ENCODE measurements at regions not wholly inside any gene's neighbourhood (a gene's known extent, or its start where the extent isn't known, plus 50 kb on each side); places are given as distances from the start of the nearest gene placed in this dataset.
"Not testable (repeated sequence)": the region's sequence is repeated elsewhere in the genome, so short reads cannot be mapped to it uniquely, and the experiment has no call there.

DNA sequence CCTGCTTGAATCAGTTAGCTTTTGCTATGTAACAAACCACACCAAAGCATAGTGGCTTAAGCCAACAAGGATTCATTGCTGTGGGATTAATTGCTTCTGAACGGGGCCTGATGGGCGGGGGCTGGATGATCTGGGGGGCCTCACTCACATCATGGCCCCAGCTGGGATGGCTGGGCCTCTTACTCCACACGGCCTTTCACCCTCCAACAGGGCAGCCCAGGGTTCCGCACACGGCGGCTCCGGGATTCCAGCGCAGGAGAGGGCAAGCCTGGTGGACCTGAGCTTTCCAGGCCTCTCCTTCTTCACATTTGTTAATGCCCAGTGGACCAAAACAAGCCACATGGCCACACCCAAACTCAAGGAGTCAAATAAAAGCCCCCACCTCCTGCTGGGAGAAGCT lies 86.3 kb upstream of the PHLPP1 start:
- no peak for DNase-seq

DNA sequence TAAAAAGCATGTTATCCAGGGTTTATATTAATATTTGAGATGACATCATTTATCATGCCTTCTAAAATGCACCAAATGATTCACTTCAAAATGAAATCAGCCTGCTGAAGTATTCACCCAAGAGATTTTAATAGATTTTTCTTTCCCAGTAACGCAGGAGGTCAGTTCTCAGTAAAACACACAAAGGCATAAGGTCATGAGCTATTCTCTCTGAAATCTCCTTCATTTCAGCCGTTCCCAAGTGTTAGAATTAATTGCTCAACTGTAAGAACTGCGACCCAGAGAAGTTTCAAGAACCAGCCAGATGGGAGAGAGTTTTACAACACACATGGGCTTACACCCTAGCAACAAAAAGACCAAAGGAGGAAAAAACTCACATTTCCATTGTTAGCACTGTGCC lies 84.2 kb upstream of the PHLPP1 start:
- no peak for DNase-seq

DNA sequence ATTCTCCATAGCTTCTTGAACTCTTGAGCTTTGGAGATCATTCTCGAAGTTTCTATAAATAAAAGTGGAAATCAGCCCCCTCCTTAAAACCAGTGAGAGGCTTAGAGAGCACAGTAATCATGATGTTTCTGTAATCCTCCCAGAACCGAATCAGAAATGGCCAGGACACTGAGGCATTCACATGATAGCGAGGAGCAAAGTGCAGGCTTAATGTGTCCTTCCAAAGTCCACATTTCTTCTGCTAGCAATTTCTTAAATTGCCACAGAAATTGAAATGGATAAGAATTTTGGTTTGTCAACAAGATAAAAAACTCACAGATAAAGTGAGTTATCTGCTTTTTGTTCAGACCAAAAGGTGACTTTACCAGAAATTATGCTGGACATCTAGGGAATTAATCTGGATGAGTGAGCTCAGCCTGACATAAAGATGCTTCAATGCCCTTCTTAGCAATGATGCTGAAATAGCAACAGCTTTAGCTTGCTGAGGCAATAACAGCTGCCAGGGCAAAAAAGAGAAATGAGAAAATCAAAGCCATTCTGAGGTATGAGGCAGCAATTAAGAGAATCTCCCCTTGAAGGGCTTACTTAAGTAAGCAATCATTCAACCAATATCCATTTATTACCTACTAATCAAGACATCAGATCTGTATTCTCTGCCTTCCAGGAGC lies 82.4 kb upstream of the PHLPP1 start:
- DNase-seq: peak; percentile 19

DNA sequence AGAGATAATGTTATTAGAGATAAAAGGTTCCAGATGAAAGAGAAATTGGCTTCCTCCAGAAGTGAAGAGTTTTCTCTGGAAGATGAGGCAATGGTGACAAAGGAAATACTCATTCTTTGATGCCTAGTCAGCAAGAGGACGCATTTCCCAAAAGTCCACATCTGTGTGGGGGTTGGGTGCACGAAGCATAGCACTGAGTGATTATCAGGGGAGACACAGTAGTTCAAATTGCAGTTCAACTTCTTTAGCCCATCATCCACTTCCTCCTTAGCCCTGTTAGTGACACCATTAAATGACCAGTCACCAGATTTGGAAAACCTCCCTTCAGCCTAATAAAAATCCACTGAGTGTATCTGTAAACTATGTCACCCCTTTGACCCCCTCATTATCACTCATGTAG lies 80.9 kb upstream of the PHLPP1 start:
- DNase-seq: peak; percentile 43

DNA sequence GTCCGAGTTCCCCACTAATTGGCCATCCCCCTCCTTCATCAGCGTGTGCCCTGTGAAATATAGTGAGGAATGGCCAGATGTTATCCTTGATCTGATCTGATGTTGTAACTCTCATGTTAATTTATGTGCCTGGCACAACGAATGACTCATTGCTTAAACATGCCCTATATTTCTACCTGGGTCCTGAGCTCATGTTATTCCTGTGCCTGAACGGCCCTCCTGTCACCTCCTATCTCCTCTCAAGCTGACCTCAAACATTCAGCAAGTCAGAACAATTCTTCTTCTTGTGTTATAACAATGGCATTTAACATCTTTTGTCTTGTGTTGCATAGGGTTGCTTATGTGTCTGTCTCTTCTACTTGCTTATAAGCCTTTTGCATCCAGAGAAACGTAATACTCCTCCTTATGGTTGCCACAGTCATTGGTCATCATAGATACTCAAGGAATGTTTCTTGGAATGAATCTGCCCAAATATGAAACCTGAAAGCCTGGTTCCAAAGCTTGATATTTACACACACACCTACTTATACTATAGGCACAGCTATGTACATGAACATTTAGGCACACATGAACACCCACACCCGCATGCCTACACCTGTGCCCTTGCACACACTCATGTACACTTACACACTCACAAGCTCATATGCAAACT lies 80.2 kb upstream of the PHLPP1 start:
- no peak for DNase-seq

DNA sequence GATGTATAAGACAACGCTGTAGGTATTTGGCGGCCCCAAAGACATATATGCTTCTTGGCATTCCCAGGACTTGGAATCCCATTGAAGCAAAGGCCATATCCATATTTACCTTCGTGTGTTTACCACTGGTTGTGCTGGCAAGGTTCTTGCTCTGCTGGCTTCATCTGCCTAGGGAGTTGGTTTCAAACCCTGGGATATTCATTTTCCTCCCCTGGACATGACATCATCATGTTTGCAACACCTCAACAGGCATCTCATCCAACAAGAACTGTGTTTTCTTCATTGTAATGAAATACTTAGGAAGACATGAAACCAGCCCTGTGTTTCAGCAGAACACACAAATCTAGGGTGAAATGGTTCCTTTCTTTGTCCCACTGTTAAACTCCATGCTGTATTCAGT lies 77.9 kb upstream of the PHLPP1 start:
- peak; percentile 15 for DNase-seq

DNA sequence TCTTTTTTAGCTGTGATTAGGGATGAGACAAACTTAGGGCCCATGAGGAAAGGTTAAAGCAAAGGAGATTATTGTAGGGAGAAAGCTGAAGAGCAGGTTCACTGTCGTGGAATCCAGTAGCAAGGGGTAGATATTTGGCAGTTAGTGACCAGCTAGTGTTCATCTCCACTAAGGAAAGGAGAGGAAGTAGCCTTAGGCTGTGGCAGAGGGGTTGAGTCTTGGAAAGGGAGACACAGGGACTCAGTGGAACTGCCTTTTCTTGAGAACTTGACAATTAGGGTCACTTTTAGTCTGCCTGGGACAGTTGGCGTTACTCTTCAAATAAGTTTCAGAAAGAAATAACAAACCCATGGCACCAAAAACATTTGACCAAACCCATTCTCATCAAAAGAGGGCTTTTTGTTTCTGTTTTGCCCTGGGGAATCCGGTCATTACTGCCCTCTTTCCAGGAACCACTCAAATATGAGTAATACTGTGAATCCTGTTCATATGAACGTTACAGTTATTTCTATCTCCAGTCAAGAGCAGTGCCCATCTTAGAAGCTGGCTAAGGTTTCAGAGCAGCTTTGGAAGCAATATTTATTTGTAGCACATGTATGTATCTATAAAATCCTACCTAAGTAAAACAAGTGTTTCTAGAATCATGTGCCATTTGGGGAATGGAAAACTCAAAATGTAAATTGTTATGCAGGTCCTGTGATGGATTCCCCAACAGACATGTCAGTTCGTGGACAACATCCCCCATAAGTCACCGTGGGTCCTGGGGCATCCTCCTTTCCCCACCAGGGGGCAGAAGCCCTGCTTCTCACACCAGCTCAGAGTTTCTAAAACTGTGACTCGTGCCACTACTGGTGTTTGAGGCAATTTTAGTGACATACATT lies 77.3 kb upstream of the PHLPP1 start:
- DNase-seq: peak; percentile 59

DNA sequence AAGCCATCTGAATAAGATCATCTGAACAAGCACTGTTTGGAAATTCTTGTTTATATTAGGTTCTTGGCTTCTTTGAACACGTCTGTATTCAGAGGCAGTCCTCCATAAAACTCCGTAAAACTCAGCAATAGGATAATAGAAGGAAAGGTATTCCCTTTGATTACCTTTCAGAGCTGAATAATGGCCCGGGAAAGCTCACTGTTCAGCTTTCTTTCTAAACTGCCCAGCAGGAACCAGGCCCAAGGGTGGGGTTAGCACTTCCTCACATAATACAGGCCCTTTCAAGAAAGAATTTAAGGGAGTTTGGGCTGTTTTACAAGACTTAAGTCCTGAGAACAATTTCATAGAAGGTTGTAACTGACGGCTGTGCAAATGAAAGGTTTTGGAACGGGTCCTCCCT lies 72.2 kb upstream of the PHLPP1 start:
- DNase-seq: no peak

DNA sequence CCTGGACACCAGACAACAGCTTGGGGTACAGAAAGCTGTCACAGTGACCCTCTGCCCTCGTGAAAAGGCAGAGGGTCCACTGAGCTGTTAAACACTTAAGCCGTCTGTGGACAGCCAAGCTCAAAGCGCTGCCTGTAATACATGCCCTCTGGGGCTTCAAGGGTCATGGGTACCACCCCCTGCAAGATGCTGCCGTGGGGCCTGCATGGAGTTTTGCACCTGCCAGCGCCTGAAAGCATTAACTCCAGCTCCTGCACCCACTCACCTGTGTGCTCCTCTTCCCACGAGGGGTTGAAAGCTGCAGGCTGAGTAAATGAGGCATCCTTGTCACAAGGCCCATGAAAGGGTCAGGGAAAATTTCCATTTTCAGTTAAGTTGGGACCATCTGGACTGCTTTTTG lies 70.6 kb upstream of the PHLPP1 start:
- no peak for DNase-seq

DNA sequence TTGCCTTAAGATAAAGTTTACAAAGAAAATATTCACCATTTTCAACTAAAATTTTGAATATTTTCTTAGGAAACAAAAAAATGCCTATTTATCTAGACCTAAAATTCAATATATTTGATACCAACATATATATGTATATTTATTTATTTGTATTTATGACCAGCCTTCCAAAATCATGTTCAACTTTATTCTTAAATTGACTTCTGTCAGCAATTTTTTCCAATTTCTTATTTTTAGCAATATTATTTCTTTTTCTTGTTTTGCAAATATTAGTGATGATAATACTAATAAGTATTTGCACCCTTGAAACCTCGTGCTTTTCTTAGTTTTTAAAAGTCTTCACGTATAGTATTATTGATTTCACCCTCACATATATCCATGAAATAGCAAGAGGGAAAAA lies 68.2 kb upstream of the PHLPP1 start:
- DNase-seq: no peak

DNA sequence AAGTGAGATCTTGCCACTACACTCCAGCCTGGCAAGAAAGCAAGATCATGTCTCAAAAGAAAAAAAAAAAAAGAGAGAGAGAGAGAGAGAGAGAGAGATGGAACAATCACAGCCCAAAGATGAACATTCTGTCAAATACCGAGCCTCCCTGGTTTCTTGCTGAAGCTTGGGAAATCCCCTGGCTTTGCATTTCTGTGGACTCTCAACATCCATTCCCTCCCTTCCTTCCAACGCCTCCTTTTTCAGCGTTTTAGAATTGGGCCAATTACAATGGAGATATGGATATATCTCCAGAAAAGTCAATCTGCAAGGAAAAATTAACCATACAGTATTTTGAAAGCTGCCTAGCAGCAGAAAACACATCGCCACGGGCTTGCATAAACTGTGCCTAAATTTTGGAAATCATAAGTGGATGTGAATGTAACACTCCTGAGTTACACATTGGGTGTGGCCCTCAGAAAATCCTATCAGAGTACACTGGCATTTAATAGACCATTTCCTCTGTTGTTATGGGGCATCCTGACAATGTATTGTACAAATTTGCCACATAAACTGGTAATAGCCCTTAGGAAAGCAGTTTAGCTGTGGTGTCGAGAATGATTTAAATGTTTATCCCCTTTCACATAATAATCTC lies 67.2 kb upstream of the PHLPP1 start:
- DNase-seq: no peak

DNA sequence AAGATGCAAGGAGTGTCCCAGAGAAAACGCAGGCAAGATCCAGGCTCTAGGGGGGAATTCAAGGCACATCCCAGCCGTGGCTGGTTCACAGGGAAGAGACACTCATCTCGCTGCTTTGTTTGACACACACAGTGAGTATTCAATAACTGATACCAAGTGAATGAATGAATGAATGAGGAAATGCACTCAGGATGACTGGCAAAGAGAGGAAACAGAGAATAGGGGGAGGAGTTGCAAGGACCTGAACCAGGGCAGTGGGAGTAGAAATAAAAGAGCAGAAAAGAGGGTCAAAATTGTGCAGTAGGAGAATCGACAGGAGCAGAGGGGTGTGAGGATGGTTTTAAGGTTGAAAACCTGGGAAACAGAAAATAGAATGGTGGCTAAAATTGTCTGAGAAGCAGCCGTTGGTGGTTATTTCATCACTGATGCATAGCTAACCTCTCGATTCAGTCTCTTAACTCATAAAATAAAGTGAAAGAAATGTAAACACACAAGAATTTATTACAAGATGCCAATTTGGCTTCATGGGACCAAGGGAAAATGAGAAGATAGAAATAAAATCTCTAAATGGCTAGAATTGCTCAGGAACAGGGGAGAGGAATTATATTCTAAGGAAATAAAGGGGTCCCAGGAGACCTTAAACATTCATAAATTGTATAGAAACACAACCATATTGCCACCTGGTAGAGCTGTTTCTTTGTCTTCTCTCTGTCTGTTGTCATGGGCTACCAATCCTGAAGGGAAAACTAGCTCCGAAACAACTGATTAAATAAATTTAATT lies 63.9 kb upstream of the PHLPP1 start:
- no peak for DNase-seq

DNA sequence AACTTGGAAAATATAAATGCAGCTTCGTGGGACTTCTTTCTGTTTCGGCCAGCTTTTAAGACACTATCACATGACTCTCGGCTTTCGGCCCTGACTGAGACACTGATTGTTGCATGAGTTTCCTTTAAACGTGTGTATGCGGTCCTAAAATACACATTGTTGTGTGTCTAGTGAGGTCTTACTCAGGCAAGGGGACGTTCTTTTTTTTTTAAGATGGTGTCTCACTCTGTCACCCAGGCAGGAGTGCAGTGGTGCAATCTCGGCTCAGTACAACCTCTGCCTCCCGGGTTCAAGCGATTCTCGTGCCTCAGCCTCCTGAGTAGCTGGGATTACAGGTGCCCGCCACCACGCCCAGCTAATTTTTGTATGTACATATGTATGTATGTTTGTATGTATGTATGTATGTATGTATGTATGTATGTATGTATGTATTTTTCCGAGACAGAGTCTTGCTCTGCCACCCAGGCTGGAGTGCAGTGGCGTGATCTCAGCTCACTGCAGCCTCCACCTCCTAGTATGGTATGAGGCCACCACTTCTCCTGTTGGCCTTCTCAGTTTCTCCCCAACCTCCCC lies 63.2 kb upstream of the PHLPP1 start:
- not testable (repeated sequence) for DNase-seq

DNA sequence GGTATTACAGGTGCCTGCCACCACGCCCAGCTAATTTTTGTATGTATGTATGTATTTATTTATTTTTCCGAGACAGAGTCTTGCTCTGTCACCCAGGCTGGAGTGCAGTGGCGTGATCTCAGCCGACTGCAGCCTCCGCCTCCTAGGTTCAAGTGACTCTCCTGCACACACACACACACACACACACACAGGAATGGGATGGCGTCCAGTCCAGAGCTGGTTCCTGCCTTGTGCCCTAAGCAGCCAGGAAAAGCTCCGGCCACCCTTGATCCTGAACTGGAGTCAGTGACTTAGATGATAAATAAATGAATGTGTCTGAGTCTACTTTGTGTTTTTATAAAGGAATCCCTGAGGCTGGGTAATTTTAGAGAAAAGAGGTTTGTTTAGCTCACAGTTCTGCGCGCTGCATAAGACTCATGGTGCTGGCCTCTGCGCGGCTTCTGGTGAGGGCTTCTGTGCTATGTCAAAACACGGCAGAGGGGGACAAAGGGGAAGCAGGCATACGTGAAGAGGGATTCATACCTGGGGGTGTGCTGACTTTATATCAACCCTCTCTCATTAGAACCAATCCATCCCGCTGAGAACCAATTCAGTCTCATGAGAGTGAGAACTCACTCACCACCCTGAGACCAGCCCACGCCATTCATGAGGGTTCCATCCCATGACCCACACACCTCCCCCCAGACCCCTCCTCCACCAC lies 59.7 kb upstream of the PHLPP1 start:
- no peak for DNase-seq

DNA sequence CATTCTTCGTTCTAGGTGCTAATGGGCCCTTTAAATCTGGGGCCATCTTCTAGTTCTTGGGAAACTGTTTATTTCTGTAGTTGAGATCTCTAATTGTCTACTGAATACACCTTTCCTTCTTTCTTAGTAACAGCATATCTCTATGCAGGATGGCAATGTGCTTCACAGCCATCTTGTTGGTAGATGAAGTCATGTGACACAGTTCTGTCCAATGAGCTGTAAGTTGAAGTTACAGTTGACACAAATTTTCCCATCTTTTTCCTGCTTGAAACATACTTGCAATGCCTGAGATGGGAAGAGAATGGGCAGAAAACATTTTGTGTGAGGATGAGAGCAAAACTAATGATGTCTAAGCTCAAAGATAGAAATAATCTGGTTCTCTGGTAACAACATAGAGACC lies 57.3 kb upstream of the PHLPP1 start:
- DNase-seq: no peak

DNA sequence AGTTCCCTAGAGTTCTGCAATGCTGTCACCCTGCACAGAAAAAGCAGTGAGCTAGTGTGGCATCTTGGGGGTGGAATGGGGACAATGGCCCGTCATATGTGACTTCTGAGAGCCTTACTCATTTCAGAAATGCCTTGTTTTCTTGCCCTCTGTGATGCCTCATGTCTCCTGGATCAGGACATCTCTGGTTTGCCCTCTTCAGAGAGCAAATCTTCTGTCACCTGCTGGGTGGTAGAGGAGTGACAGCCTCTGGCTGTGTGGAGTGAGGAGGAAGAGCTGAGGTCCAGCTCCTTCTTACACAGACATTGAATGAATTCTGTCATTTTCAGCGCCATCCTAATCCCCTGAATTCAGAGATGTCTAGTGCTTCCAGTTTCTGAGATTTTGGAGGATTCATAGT lies 55.6 kb upstream of the PHLPP1 start:
- DNase-seq: no peak

DNA sequence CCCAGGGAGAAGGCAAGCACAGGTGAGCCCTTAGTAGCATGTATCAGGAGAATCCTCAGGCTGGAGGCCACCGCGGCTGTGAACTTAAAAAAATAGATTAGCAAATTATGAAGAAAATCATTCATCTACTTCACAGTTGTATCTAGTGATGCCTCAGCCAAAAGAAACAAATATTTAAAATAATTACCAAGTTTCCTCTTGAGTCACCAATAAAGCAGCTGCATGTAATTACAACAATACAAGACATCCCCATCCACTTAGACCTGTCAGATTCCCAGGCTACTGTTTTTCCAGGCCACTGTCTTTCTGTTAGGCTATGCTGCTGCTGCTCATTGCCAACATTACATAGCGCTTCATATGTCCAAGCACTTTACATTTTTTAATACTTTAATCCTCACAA lies 54.6 kb upstream of the PHLPP1 start:
- no peak for DNase-seq

DNA sequence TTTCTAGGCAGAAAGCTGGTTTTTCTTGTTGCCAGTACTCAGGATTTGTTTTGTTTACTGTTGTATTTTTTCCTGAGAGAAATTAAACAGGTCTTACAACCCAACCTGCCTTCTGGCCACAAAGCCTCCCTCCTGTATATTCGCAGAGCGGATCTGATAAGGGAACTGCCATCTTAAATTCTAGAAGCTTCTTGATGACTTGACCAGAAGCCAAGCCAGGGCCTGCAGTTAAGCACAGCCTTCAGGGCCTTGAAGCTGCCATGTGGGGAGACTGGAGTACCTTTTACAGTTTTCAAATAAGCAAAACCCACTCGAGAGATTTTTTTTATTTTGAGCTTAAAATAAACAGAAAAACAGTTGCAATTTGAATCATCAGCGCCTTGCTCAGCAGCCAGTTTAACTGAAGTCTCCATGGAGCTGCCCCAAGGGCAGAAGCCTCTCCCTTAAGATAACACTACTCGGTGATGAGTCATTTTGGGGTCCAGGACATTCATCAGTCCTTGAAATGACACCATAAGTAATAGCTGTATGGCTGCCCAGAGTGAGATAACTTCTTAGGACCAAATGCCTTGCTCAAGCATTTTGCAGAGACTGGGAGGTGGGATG lies 51.5 kb upstream of the PHLPP1 start:
- DNase-seq: no peak

DNA sequence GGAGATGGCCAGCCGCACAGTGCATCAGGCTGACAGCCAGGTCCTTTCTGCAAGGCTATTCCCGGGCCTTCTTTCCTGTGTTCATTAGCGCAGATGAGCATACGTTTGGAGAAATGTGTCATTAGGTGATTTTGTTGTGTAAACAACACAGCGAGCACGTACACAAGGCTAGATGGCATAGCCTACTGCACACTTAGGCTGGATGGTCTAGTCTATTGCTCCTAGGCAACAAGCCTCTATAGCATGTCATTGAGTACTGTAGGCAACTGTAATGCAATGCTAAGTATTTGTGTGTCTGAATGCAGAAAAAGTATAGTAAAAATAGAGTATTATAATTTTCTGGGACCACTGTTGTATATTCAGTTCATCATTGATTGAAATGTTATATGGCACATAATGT lies 50.9 kb upstream of the PHLPP1 start:
- no peak for DNase-seq

DNA sequence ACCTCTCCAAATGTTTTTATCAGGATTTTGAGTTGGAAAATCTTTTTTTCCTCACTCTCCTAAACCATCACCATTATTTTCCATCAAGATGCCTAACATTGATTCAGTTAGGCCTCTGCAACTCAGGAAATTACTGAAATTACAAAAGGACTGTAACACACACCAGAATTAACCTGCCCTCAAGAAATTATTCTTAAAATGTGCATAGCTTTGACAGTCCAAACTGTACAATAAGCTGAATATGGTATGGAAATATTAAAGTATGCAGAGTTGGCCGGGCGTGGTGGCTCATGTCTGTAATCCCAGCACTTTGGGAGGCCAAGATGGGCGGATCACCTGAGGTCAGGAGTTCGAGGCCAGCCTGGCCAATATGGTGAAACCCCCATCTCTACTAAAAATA lies 50.2 kb upstream of the PHLPP1 start:
- DNase-seq: no peak

Measured in suppressor macrophage treated with lipopolysaccharide for 4 hours (primary cell).